HUDEP-2 (cell line): ENCODE measurements at regions not wholly inside any gene's neighbourhood (a gene's known extent, or its start where the extent isn't known, plus 50 kb on each side); places are given as distances from the start of the nearest gene placed in this dataset.
"Not testable (repeated sequence)": the region's sequence is repeated elsewhere in the genome, so short reads cannot be mapped to it uniquely, and the experiment has no call there.

Experiments used
- DNase-seq, 76 experiments: peaks; one replicate each; lab custom pipeline; 2025; ENCODE audit not compliant: unreplicated experiment in 76 of 76; lab: John Stamatoyannopoulos, UW

DNA sequence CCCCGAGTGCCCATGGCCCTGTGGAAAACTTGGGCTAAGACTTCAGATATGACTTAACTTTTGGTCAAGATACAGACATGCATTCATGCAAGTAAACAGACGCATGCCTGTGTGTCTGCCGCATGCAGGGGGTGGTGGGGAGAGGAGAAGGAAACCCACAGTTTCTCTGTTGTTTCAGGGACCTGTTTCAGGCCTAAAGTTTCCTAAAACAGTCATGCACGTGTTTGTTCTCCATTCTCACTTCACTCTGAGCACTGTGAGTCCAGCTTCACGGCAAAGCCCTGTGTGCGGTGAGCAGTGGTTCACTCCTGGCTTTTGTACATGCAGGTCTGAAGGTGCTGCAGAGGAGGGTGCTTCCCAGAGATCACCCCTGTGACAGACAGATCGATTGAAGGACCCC, 158.7 kb downstream of the FOXL1 start:
- DNase-seq, result no peak

DNA sequence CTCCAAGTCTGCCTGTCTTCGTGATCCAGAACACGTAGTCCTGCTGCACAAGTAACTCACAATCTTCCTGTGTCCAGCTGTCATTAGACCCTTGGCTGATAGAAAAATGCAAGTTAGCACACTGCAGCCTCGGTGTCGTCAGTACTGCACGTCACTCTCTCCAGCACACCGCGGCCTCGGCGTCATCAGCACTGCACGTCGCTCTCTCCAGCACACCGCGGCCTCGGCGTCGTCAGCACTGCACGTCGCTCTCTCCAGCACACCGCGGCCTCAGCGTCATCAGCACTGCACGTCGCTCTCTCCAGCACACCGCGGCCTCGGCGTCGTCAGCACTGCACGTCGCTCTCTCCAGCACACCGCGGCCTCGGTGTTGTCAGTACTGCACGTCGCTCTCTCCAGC, 160.0 kb downstream of the FOXL1 start:
- not testable (repeated sequence) for DNase-seq

DNA sequence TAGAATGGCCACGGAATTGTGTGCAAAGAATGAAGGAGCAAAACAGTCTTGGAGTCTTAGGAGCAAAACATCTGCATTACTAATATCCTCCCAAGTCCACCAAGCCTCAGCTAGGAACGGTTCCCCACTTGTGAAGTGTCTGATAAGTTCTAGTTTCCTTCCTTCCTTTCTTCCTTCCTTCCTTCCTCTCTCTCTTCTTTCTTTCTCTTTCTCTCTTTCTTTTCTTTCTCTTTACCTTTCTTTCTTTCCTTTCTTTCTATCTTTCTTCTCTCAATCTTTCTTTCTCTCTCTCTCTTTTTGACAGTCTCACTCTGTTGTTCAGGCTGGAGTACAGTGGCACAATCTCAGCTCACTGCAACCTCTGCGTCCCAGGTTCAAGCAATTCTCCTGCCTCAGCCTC, 160.8 kb downstream of the FOXL1 start:
- no peak for DNase-seq

DNA sequence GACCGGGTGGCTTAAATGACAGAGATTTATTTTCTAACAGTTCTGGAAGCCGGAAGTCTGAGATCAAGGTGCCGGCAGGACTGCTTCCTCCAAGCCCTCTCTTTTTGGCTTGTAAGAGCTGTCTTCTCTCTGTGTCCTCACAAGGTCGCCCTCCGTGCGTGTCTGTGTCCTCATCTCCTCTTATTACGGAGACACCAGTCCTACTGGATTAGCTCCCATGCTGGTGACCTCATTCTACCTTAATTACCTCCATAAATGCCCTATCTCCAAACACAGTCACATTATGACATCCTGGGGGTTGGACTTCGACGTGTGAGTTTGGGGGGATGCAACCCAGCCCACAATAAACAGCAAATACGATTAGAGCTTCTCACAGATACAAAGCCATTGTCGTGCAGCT, 161.5 kb downstream of the FOXL1 start:
- DNase-seq, result no peak

DNA sequence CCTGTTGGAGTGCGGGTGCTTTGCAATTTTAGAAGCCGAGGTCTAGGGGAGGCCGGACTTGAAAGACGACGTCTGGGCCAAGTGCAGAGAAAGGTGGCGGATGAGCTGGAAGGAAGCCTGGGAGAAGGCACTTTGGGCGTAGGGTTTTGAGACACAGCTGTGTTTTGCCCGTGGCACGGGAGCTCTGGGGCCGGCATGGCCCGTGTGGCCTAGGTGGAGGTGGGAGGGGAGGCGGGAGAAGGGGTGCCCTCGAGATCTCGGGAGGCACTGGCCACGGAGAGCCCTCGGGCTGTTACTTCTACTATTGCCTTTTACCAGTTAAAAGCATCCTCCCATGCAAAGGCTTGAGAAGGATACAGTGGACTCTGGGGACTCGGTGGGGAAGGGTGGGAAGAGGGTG, 161.9 kb downstream of the FOXL1 start:
- DNase-seq, result no peak

DNA sequence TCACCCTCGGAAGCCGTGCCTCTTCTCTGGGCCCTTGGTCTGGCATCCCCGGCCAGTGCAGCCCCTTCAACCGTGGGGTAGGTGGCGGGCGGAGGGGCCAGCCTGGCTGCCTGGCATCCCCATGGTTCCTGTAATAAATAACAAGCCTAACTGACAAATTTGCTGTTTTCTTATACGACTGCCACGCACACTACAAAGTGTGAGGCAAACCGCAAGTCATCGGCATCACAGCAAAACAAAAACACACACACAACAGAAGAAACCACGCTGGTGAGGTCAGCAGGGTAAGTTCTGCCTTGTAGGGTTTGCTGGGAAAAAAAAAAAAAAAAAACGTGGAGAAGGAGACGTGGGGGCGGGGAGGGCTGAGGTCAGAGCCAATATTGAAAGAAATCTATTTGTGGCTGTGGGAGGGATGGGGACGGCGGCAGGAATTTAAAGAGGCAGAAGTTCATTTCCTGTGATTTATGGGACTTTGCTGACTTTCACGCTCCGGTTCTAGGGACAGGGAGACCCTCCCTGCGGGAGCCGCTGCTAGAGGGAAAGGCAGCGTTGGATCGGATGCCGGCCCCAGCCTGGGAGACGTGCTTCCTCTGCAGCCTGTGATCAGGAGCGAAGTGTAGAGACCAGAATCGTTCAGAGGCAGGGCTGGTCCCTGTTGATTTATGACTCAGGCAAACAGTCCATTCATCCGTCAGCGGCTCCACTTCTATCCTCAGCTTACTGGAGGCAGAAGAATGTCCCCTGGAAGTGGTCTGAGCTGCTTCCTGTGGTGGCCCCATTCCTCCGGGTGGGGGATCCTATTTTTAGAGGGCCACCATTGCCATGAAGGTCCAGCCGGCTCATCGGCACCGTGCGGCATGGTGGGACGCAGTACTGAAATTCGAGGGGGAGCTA, 162.8 kb downstream of the FOXL1 start:
- no peak for DNase-seq

DNA sequence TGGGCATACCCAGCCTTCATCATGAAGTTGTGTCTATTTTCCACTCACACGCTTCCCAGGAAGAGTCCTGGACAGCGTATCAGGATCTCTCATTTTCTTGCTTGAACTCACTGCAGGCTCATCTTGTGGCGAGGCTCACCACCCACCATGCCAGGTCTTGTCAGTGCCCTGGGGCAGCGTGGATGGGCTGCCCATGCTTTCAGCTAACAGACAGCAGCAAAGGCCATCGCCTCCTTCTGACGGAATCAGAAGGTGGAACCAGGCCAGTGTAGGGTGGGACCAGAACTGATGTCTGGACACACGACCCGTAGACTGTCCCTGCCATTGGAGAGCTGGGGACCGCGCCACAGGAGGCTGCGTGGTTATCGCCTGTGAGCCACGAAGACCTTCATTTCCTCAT, 169.4 kb downstream of the FOXL1 start:
- DNase-seq, result no peak

DNA sequence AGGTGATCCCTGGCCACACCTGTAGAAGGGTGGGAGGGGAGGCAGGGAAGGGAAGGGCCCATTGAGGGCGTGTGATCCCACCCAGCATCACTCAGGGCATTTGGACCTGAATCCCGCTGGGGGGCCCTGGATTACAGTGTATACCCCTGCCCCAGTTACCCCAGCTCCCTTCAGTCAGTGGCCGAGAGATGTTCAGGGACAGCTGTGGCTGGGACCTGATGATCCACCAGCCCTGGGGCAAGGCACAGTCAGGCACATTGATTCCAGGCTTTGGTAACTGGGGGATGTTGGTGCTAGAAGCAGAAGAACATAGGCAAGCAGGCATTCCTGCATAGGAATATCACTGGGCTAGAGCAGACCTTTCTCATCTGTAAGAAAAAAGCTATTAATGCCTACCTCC, 170.3 kb downstream of the FOXL1 start:
- no peak for DNase-seq

DNA sequence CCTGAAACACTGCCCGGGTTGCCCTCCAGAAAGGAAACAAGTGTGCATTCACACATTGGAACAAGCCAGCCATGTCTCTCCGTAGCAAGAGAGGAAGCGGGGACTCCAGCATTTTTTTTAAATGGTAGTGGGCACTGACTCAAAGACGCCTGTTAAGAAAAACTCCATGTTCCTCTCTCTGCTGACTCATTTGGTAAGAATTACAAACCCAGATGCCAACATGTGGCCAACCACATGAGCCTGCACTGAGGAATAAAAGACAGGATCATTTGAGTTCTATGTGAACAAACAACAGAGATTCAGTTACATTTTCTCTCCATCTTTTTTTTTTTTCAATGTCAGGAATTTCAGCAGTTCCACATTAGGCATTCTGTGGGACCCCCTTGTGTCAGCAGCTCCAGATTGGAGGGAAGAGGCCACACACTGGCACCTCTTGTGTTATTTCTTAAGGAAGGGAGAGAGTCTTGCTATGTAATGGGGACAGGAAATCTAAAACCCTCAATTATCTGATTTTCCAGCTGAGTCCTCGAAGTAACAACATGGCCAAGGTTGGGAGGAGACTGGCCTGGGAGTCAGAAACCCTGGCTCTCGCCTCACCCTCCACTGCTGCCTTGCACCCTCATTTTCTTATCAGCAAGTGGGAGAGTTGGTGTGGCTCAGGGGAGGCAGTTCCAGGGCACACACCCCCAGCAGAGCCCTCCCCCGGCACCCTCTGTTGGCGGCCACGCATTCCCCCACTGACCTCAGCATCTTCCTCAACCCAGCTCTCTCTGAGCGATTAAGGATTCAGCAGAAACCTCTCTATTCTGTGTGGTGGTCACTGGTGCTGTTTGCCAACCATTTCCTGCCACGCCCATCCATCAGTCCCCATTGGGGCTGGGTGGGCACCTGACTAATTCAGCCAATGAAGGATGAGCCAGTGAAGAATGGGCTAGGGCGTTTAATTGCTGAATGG, 173.0 kb downstream of the FOXL1 start:
- DNase-seq, result no peak

DNA sequence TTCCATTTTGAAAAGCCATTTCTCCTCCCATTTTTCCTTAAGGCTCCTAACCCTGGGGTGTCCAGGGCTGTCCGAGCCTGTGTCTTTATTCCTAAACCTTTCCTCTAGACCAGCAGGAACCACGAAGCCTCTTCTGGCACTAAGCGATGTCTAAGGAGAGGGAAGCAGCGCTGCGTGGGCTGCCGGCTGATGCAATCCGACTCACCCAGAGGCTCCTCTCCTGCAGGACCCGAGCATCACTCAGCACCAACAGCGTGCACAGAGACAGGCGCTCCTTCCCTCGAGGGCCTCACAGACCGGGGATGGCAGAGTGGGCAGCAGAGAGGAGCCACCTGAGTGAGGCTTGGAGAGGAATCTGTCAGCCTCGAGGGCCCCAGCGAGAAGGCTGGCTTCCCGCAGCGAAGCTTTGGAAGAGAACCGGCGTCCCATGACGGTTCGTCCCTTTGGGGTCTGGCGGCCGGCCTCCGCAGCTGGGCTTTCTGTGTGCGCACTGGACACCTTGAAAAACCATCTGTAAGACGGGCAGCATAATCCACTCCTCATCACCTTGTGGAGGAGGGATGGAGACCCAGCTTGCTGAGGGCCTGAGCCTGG, 174.3 kb downstream of the FOXL1 start:
- DNase-seq, result no peak

DNA sequence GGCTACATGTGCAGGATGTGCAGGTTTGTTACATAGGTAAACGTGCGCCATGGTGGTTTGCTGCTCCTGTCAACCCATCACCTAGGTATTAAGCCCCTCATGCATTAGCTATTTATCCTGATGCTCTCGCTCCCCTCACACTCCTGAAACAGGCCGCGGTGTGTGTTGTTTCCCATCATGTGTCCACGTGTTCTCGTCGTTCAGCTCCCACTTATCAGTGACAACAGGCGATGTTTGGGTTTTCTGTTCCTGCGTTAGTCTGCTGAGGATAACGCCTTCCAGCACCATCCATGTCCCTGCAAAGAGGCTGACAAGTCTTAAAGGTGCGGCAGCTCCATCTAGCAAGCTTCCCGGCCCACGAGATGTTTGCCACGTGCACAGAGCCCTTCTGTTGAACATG, 175.1 kb downstream of the FOXL1 start:
- no peak for DNase-seq

DNA sequence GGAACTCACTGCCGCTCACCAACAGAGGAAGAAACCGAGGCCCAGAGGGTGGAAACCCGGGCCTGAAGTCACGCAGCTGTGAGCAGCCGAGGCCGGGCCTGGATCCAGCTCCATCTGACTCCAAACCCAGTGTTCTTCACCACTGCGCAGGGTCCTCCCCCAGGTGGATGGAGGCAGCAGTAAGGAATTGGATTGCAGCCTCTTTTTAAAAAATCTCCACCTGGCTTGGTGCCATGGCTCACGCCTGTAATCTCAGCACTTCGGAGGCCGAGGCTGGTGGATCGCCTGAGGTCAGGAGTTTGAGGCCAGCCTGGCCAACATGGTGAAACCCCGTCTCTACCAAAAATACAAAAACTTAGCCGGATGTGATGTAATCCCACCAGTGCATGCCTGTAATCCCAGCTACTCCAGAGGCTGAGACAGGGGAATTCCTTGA, 177.2 kb downstream of the FOXL1 start:
- no peak for DNase-seq

DNA sequence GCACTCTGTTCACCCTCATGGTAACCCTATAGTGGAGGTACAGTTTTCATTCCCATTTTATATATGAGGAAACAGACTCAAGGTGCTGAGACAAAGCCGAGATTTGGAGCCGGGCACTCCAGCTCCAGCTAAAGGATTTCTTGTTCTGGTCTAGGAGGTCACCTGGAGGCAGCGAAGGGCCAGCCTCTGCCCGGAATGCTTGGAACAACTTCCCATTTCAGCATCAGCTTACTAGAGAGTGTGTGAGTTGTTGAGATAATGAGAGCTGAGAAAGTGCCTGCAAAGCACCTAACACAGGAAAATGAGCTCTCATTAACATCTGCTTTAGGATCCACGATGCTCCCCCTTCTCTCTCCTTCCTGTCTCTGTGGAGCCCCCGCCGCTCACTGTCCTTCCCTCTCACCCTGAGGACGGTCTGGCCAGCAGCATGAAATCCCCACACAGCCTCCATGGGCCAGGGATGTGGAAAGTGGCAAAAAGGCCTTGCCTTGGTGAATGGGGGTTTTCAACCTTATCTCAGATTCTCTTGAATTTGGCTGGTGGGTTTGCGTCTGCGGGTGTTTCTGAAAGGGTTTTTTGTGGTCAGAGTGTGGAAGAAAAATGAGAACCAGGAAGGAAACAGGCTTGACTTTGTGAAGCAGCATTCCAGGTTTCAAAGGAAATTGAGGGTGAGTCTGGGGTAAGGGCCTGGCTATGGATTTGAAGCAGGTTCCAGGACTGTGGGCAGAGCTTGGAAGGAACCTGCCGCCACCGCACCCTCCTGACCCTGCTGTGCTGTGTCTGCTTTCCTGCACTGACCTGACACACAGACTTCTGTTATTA, 178.7 kb downstream of the FOXL1 start:
- no peak for DNase-seq

DNA sequence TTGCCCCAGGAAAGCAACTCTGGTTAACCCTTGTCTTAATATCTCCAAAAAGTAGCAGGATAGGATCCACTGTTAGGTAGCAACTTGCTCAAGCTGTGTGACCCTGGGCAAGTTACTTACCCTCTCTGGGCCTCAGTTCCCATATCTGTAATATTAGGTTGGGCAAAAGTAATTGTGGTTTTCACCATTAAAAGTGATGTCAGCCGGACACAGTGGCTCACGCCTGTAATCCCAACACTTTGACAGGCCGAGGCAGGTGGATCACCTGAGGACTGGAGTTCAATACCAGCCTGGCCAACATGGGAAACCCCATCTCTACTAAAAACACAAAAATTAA, 179.3 kb downstream of the FOXL1 start:
- no peak for DNase-seq

DNA sequence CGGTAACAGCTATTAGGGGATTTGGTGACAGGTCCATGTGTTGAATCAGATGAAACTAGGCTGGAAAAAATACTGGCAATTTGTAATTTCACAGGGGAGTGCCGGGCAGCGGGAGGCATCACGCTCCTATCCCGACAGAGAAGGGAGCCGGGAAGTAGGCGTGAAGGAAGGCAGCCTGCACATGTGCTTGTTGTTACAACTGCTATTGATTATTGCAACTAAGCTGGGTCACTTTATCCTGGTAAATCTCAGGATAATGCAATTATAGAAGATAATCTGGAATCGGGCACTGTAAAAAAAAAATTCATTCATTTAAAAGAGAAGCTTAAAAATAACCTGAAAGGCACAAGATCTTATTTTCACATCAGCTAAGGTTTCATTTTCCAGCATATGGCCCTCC, 180.6 kb downstream of the FOXL1 start:
- no peak for DNase-seq

DNA sequence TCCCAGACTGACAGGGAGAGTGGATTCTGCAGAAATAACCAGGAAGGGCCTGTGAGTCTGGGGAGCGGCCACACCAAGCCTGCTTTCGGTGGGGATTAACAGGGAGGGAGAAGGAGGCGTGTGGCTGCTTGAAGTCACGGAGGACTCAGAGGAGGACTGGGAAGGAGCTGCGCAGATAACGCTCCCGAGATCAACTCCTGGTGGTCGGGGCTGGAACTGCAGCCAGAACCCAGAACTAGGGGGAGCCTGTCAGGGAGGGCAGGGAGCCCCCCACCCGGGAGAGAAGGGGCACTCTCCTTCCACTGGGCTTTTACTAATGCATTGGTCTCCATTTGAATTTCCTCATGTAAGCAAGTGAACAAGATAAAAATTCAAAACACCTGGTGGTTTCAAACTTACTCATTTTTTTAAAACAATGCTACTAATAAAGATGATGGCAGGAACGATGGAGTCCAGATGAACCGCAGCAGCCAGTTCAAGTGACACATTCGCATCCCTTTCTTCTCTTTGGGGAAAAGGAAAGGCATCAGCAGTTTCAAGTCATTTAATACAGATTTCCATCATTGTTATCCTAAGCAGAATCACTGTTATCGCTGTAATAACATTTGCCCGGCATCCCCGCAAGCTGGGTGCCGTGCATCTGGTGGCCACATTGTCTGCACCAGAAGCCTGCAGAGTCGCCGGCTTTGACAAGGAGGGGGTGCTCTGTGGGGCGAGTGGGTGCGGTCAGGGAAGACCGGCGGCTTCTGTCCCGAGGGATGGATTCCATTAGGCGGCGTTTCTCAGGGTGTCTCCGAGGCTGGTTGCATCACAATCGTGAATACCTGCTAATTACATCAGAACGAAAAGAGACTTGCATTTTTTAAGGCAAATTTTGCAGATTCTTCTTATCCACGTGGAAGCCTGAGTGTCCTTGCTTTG, 183.0 kb downstream of the FOXL1 start:
- peak in 36 of 76 experiments; percentile 1 to 39 (median 12) for DNase-seq

DNA sequence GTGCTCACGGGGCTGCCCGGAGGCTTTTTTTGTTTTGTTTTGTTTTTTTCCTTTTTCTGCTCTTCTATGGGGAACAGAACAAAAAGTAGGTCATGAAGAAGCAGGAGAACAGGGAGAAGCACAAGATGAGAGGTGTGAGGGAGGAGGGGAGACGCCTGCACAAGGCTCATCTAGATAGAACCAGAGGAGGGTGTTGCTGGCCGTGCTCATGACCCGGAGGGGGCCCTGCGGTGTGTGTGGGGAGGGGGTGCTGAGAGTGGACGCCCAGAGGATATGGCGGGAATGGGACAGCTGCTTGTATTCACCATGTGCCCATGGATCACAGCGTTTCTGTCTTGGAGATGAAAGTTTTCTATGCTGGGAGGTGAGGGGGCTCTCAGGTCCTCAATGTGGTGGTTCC, 183.7 kb downstream of the FOXL1 start:
- DNase-seq, result no peak

DNA sequence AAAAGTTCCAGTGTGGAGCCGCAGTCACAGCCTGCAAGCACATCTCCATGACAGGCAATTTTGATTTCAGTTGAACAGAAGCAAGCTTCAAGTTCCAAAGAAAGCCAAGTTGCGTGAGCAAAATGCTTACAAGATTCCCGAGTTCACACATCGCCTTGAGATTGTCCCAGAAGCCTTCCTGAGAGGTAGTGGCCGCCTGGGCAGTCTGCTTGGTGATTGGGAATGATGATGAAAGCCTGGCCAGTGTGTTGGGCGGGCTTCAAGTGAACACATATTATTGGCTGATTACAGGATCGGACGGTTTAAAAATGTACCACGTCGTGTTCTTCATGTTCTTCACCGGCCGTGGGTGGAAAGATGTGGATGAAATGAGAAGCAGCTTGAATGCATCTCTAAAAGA, 185.5 kb downstream of the FOXL1 start:
- no peak for DNase-seq

DNA sequence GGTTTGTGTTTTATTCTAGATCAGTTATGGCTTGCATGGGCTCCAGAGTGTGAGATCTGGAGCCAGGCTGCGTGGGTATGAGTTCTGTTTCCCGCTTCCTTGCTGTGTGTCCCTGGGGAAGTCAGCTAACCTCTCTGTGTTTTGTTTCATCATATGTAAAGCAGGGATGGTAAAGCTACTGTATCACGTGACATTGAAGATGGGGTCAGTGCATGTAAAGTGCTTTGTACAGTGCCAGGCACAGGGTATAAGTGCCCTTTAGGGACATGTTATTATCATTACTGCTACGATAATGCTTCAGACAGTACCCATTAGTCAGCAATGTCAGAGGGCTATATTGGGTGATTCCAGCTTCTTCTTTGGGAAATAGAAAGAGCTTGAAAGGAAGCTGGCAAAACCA, 186.2 kb downstream of the FOXL1 start:
- DNase-seq, result no peak
